PC-9 (cell line): ENCODE measurements at regions not wholly inside any gene's neighbourhood (a gene's known extent, or its start where the extent isn't known, plus 50 kb on each side); places are given as distances from the start of the nearest gene placed in this dataset.

Source experiments
- EZH2 ChIP-seq: fragments of 200-600 bp; sonication (generic); IDR thresholded peaks from 2 replicates; pipeline ENCODE4 v1.8.0; 2017; ENCODE audit warnings: antibody characterized with exemption, low read depth
- TF ChIP-seq, protein P1 (sequence below): fragments of 200-600 bp; sonication (generic); conservative IDR thresholded peaks from 2 replicates; pipeline ENCODE4 v1.6.1; 2017; ENCODE audit warnings: mixed run types, antibody characterized with exemption, mild to moderate bottlenecking, moderate library complexity

DNA sequence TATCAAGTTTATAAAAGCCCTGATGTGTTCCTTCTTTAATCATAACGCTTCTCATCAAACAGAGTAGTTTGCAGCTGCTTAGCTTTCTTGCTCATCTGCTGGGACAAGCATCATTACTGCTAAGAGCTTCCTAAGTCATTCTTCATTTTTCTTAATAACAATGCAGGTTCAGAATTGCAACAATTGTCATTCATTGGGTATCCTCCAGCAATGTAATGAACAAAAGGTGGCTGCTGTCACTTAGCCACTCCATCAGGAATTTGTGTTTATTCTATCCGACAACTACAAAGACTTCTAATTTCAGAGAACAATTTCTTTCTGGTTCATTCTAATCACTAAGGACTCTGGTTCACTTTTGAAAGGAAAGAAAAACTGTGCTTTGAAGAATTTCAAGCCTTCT is 836.7 kb upstream of the CDH10 start:
- TF ChIP-seq, protein P1, sequence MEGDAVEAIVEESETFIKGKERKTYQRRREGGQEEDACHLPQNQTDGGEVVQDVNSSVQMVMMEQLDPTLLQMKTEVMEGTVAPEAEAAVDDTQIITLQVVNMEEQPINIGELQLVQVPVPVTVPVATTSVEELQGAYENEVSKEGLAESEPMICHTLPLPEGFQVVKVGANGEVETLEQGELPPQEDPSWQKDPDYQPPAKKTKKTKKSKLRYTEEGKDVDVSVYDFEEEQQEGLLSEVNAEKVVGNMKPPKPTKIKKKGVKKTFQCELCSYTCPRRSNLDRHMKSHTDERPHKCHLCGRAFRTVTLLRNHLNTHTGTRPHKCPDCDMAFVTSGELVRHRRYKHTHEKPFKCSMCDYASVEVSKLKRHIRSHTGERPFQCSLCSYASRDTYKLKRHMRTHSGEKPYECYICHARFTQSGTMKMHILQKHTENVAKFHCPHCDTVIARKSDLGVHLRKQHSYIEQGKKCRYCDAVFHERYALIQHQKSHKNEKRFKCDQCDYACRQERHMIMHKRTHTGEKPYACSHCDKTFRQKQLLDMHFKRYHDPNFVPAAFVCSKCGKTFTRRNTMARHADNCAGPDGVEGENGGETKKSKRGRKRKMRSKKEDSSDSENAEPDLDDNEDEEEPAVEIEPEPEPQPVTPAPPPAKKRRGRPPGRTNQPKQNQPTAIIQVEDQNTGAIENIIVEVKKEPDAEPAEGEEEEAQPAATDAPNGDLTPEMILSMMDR = no peak
- no peak for TF ChIP-seq EZH2
